ENCODE measurements at regions not wholly inside any gene's neighbourhood (a gene's known extent, or its start where the extent isn't known, plus 50 kb on each side); places are given as distances from the start of the nearest gene placed in this dataset.
"Not testable (repeated sequence)": the region's sequence is repeated elsewhere in the genome, so short reads cannot be mapped to it uniquely, and the experiment has no call there.

DNA sequence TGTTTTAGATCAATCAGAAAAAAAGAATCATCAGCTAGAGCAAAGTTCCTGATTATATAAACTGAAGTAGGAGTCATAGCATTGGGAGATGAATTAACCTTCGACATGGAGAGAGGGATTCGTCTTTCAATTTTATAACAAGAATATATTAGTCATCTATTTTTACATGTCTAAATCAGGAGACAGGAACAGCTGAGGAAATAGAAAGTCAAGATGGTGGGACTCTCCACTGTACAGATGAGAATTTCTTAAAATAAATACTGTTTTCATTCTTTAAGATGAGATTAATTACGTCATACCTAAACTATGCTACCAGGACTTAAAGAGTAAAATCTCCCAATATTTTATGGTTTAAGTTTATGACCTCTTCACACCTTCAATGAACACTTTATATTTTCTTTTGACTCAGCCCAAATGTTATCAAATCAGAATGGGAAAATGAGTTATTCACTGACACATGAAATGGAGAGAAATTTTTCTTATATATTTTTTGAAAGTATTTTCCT, 1137.7 kb downstream of the EPHA7 start:
- DNase-seq (ENCODE audit: low read depth), result no peak

DNA sequence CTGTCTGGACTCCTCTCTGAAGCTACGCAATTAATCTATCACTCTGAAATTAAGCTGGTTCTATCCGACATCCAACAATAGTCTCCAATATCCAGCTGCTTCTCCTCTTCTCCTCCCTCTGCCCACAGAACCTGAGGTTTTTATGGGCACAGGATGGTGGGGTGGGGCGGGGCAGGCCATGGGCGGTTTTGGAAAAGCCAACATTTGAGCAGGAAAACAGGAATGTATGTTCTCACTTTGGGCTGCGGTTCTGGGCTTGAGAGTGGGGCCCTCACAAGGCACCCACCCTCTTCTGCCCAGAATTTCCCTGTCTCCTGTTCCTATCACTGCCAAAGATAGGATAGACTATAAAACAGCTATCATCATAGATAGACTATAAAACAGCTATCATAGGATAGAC, 1144.2 kb downstream of the EPHA7 start:
- DNase-seq (ENCODE audit: low read depth), result no peak

DNA sequence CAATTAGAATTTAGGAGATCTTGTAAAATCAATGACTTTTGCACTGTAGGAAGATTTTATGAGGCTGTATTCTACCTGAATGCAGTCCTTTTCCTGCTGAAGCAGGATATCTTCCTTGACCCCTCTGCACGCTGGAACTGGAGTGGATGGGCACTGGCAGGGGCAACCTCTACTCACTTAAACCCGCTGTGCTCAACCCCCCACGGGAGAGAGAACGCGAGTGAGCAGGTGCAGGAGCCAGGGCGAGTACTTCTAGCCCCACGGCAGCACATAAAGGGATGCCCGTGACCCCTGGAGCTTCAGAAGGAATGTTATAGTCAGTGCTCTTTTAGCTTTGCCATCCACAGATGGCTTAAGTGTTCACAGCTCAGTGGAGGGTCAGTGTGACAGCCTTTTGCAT, 1144.8 kb downstream of the EPHA7 start:
- DNase-seq (ENCODE audit: low read depth), result no peak

DNA sequence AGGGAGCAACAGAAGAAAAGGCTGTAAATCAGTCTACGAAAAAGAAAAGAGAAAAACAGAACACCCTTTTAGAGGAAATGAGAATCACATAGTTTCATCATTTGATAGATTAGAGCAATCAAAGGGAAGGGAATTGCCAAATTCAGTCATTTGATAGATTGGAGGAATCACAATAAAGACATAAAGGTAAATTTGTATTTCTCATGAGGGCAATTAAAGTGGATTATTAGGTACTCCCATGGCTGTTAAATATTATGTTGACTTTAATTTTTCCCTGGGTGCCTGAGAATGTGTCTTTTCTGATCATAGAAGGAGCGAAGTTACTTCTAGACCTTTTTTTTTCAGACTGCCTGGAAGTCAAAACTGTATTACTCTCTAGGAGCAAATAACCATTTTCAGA, 1145.7 kb downstream of the EPHA7 start:
- DNase-seq (ENCODE audit: low read depth), result no peak

DNA sequence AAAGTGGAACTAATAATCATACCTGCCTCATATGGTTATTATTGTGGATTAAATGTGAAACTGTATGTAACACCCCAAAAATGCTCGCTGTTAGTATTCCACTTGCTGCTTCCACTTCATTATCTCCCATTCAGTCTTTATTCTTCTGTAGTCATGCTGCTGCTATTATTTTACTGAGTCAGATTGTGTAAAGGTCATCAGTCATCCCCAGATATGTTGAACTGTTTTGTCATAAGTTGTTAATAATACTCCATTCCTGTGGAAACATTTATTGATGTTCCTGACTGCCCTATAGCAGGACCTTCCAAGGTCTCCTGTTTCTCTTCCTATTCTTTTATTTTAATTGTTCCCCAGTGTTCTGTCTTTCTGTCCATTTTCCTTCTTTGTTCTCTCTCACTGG, 1148.3 kb downstream of the EPHA7 start:
- no peak for DNase-seq (ENCODE audit: low read depth)

DNA sequence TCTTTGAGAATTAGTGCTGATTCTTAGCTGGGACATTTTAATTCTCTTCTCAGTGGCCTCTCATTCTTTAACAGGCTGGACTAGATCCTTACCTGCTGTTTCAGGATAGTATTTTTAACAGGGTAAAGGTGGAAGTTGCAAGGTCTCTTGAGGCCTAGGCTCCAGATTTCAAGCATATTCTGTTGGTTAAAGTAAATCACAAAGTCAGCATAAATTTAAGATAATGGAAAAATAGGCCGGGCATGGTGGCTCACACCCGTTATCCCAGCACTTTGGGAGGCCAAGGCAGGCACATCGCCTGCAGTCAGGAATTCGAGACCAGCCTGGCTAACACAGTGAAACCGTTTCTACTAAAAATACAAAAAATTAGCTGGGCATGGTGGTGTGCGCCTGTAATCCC, 1149.0 kb downstream of the EPHA7 start:
- DNase-seq (ENCODE audit: low read depth), result no peak

DNA sequence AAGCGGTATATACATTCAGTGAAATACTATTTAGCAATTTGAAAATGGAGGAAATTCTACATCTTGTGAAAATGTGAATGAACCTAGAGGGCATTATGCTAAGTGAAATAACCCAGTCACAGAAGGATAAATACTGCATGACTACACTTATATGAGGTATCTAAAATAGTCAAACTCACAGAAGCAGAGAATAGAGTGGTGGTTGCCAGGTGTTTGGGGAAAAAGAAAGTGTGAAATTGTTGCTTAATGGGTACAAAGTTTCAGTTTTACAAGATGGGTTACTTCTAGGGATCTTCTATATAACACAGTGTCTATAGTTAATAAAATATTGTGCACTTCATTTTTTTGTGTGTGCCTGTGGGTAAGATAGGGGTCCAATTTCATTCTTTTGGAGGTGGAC, 1152.0 kb downstream of the EPHA7 start:
- DNase-seq (ENCODE audit: low read depth), result no peak

DNA sequence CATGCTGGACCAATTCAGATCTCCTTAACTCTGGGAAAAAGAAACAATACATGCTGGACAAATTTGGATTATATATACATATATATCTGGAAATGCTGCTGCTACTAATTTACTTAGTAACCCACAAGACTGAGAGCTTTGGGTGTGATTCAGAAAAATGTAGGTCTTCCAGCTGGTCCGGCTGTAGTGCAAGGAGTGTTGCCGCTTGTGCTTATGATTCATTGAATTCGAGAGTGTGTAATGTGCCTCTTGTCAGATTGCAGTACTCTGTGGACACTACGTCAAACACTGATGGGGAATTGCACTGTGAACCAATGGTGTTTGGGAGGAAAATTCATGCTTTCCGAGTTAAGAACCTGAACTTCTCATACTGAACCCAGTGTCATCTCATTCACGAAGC, 1155.5 kb downstream of the EPHA7 start:
- DNase-seq (ENCODE audit: low read depth), result no peak

DNA sequence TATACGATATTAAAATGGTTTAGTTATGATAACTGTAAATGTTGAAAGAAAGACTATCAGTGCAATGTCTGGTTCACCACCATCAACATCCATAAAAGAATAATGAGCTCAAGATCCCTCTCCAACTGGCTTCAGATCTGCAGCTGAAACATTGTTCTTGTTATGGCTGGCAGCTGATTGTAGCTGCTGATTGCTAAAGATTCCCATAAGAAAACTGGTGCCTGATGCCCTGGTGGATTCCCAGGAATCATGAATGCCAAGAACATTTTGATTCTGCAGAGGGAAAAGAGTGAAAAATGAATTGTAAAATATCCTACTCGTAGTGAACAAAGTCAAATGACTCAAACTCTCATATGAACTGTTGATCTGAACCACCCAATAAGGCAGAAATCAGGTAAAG, 1160.2 kb downstream of the EPHA7 start:
- DNase-seq (ENCODE audit: low read depth), result no peak

DNA sequence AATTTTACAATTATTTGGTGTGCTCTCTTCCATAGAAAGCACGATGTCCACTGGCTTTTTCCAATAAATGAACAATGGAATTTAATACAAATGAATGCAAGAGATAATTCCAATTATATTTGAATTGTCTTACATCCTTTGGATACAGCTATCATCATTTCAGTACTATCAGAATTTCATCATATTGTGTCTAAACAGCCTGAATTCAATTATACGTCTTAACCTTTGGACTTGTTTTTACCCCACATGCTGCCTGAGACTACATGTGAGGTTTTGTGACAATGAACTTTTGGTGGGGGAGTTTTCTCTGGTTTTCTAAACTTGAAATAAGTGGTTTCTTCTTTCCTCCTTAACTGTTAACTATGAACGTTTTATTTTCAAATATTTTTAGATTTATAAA, 1176.0 kb downstream of the EPHA7 start:
- no peak for DNase-seq (ENCODE audit: low read depth)

DNA sequence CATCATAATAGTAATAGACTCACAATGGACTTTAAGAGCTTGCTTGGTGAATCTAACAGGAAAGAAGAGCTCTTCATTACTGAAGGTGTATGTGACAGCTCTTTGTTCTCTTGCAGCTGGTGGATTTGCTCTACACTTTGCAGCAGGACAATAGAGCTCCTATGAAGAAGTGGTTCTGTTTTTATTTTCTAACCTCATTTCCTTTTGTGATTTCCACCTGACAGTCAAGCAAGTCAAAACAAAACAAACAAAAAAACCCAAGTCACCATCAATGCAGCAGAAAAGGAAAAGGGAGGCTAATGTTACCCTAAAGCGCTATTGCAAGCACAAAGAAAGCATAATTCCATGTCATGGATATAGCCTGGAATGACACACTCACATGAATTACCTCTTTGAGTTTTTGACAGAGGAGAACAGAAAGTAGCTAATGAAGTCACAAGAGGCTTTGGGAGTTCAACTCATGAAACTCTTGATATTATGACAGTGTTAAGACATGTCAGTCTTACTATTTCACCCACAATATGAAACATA, 1188.1 kb downstream of the EPHA7 start:
- no peak for DNase-seq (ENCODE audit: low read depth)

DNA sequence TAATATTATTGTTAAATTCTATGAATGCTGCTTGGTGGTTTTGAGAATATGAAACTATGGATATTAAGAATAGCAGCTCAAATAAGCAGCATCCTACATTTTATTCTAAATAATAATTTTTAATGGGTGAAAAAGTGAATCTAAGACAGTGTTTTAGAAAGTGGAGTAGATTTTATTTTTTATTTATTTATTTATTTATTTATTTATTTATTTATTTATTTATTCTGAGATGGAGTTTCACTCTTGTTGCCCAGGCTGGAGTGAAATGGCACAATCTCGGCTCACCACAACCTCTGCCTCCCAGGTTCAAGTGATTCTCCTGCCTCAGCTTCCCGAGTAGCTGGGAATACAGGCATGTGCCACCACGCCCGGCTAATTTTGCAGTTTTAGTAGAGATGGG, 1199.4 kb downstream of the EPHA7 start:
- not testable (repeated sequence) for DNase-seq (ENCODE audit: low read depth)

DNA sequence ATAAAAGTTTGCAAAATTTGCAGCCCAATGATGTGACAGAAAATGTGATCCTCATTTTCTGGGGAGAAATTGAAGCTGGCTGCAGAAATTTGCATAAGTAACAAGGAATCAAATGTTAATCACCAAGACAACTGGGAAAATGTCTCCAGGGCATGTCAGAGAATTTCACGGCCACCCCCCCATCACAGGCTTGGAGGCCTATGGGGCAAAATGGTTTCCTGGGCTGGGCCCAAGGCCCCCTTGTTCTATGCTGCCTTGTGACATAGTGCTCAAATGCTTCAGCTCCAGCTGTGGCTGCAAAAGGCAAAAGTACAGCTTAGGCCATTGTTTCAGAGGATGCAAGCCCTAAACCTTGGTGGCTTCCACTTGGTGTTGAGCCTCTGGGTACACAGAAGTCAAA, 1202.6 kb downstream of the EPHA7 start:
- DNase-seq (ENCODE audit: low read depth), result no peak

DNA sequence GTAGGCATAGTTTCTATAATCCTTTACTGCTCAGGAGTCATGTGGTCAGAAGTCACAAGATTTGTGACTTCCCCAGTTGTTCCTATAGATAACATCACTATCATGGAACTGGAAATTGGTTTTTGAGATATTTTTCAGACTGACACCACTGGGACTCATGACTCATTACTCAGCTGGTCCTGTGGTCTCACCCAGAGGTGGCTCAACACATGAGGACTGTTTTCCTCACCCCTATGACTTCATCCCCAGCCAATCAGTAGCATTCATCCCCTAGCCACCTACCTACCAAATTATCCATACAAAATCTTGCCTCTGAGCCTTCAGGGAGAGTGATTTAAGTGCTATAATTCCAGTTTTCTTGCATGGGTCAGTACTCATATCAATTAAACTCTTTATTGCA, 1217.7 kb downstream of the EPHA7 start:
- no peak for DNase-seq (ENCODE audit: low read depth)

DNA sequence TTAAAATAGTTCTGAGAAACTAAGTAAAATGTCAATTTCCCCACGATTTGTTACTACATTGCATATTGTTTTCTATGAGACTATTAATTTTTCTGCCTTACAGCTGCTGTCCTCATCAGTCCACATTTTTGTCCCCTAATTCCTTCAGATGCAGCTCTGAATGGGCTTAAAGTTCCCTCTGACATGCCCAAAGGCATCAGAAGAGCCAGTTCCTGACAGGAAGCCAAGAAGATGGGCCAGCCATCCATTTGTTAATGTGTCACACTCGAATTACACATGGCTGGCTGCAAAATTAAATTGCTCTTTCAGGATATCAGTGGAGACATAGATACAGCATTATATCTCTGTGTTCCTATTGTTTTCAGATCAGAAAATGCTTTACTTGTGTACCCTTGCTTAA, 1223.0 kb downstream of the EPHA7 start:
- no peak for DNase-seq (ENCODE audit: low read depth)

DNA sequence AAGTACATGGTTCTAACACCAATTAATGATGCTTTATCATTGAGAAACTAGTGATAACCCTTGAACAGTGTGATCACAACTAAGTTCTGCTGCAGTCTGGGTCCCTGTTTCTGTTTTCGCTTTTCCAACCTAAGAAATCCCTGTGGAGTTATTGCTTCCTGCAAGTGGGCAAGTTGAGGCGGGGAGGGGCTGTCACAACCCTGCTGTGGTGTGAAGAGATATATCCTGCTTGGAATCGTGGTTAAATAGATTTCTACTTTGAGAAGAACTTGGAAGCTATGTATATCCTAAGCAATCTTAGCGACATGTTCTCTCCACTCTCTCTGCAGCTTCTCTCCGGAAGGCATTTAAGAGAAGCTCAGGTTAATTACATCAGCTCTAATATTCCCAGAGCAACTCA, 1223.6 kb downstream of the EPHA7 start:
- DNase-seq (ENCODE audit: low read depth), result no peak

DNA sequence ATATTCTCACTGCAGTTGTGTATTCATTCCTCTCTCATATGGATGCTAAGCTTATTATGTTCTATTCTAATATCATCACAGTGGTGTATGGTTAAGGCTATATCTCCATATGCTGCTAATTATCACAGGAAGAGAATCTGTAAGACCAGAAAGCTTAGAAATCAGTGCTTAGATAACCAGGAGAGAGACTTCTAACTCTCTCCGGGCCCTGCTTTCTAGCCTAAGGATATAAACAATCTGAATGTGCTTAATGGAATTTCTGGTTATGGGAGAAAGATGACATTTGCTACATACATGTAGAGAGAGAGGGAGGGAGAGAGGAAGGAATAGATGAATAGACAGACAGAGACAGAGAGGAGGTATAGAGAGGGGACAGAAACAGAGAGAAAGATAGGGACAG, 1231.3 kb downstream of the EPHA7 start:
- DNase-seq (ENCODE audit: low read depth), result no peak

DNA sequence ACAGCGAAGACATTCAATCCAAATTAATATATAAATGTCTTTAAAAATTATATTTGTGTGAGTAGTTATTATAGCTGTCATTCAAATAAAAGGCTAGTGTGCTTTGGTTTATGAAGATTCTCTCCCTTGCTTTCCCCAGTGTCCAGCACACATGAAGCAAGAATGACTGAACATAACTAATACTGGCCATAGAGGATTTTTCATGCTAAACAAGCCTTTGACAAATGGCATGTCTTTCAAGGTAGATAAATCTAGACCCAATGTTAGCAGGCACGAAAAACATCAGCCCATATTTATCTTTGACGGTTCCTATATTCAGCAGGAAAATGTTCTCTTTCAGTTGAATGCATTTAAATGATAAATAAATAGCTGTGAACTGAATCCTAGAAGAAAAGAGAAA, 1234.4 kb downstream of the EPHA7 start:
- no peak for DNase-seq (ENCODE audit: low read depth)

DNA sequence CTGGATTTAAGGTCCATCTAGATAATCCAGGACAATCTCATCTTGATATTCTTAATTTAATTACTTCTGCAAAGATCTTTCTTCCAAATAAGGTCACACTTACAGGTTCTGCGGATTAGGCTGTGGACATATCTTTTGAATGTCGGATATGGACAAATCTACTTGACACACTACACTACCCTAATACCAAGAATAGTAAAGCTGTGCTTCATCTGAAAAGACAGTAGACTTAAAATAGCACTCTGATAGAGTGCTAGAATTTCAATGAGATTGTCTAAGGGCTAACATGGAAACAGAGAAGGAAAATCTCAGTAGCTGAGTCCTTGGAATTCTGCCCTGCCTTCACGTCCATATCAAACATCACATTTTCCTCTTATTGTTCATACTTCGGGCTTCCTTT, 1238.0 kb downstream of the EPHA7 start:
- no peak for DNase-seq (ENCODE audit: low read depth)

DNA sequence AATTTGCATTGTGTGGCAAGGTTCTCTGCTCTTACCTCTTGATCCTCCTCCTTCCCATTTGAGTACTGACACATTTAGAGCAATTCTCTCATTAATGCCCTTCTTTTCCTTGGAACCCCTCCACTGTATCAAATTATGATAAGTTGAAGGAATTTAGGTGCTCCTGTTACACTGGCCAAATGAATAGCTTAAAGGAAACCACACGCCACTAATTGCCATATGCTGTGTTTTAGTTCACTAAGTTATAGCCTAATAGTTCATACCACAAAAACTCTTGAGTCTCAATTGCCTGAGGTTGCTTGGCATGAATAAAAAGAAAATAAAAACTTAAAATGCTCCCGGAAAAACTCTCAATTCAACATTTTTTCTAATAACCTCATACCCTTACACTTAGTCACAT, 1239.3 kb downstream of the EPHA7 start:
- DNase-seq (ENCODE audit: low read depth), result no peak

DNA sequence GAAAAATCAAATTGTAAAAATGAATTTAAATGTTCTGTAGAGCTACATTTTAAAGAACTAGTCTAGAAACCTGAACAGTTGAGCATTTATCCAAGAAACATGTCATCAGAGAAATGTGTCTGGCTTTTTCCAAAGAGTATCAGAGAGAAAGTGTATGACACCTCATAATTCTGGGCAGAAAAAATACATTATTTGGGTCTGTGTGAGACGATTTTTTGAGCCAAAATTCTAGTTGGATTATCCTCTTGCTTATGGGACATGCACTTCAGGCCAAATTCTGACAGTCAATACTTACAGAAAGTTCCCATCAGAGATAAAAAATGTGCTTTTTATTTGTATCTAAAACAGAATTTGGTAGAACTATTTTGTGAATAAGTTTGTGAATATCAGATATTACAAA, 1242.7 kb downstream of the EPHA7 start:
- no peak for DNase-seq (ENCODE audit: low read depth)

DNA sequence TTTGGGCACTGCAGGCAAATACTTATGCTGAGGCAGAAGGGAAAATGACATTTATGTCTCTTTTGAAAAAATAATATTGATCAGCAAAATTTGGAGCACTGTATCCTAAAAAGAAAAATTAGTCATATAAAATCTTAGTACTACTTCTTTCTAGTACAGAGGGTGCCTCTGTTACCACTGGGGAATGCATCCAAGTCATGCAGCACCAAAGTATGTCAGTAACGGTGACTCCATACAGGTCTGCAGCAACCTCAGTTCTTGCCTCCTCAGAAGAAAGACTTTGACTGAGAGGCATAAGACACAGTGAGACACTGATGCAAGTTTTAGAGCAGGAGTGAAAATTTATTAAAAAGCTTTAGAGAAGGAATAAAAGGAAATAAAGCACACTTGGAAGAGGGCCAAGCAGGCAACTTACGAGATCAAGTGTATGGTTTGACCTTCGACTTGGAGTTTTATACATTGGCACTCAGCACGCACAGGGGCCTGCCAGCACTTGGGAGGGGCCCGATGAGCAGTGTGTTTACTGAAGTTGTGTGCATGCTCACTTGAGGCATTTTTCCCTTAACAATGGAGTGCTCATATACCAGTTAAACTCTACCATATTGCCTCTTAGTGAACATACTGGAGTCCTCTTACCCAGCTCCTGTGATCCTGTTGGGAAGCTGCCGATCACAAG, 1244.8 kb downstream of the EPHA7 start:
- peak; percentile 3 for DNase-seq (ENCODE audit: low read depth)

DNA sequence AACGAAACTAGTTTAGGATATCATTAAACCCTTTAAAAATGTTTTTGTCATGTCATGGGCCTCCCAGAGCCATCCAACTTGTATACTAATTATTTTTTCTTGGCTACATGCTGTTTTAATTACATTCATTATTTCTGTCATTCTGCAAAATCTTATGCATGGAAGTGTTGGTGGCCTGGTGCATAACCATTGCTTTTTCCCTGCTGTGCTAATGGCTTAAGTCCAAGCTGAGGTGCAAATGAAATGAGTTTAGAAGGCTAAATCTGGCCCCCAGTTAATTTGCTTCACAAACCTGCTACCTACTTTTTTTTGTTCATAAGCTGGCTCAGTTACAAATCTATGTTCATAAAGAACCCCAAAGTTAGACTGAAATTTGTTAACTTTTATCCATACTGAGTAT, 1249.9 kb downstream of the EPHA7 start:
- DNase-seq (ENCODE audit: low read depth), result no peak

DNA sequence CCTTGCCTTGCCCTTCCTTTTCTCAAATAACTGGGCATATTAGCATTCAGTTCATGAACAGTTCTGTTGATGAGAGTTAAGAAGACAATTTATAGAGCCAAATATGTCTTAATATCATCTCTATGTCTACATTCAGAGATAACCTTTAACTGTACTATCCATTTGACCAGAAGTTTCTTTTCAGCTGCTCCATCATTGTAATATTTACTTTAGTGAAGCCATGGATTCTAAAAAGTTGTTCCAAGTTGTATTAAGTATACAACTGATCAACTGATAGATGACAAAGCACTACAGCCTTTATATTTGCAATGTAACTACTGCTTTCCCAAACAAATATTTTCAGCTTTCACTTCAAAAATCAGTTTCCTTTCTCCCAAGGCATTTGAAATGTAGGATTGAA, 1252.7 kb downstream of the EPHA7 start:
- no peak for DNase-seq (ENCODE audit: low read depth)

All from renal cortical epithelial cell (primary cell).